Esophagus muscularis mucosa (tissue), 4 donors: ENCODE measurements at regions not wholly inside any gene's neighbourhood (a gene's known extent, or its start where the extent isn't known, plus 50 kb on each side); places are given as distances from the start of the nearest gene placed in this dataset.

Source experiments
- DNase-seq: peaks from one replicate; pipeline ENCODE4 v3.0.0-alpha.2; 2017; ENCODE audit errors: extremely low spot score
- H3K27ac ChIP-seq, 4 donors: fragments of 200-600 bp; sonication (generic); replicated peaks in 1 of 4; 1 replicate in 3 of 4; 2 replicates in 1 of 4; pipeline ENCODE4 v1.5.1; 2016 to 2019; ENCODE audit warnings: mild to moderate bottlenecking in 1 of 4
- H3K27me3 ChIP-seq, 4 donors: fragments of 200-600 bp; sonication (generic); one replicate each; pipeline versions ENCODE4 v1.5.1 to v1.6.0; 2016 to 2019
- H3K36me3 ChIP-seq, 4 donors: fragments of 200-600 bp; sonication (generic); one replicate each; pipeline ENCODE4 v1.5.1; 2016 to 2019
- H3K4me1 ChIP-seq, 4 donors: fragments of 200-600 bp; sonication (generic); one replicate each; pipeline ENCODE4 v1.5.1; 2016 to 2019
- H3K4me3 ChIP-seq, 4 donors: fragments of 200-600 bp; sonication (generic); 1 replicate in 2 of 4; 2 replicates in 2 of 4; pipeline ENCODE4 v1.5.1; 2016 to 2019; ENCODE audit warnings: mild to moderate bottlenecking in 4 of 4, moderate library complexity in 1 of 4
- H3K9me3 ChIP-seq, 4 donors: fragments of 200-600 bp; sonication (generic); 1 replicate in 3 of 4; 2 replicates in 1 of 4; pipeline ENCODE4 v1.5.1; 2016 to 2019
- EP300 ChIP-seq: sonication (generic); formaldehyde crosslinking; IDR thresholded peaks from one replicate; pipeline ENCODE4 v1.6.1; 2017; ENCODE audit warnings: antibody characterized with exemption
- POLR2A ChIP-seq: fragments of 450-650 bp; IDR thresholded peaks from one replicate; pipeline ENCODE4 v1.6.1; 2017; ENCODE audit warnings: antibody characterized with exemption, moderate library complexity, mild to moderate bottlenecking, low read depth
- POLR2AphosphoS5 ChIP-seq, 2 donors: sonication (generic); formaldehyde crosslinking; IDR thresholded peaks; one replicate each; pipeline ENCODE4 v1.6.1; 2017; ENCODE audit warnings: antibody characterized with exemption in 2 of 2
- WGBS: methylation state at CpG from one replicate; pipeline ENCODE4 v1.1.5; 2018; 5-methylcytosine and 5-hydroxymethylcytosine counted together
- intact Hi-C: fragments of 100-400 bp; cut with DNase I; formaldehyde crosslinking; loops from one replicate; pipeline ENCODE4 v1.15.1; 2023
- TF ChIP-seq, protein P1 (sequence below), 3 experiments: fragments of 200-600 bp in 2 of 3; fragments of 450-650 bp in 1 of 3; sonication (generic) in 2 of 3; IDR thresholded peaks; one replicate each; pipeline ENCODE4 v1.5.1; 2017 to 2019; ENCODE audit warnings: antibody characterized with exemption in 3 of 3, mild to moderate bottlenecking in 2 of 3, moderate library complexity in 1 of 3

- WGBS = 95% methylated on average over 2 of the region's 2 CpGs
- intact Hi-C loops = no loop called here
- Histone ChIP-seq H3K4me3 (no peak overlapping the region), H3K27ac (no peak overlapping the region), H3K9me3 (no peaks in the 10 kb centered on the region), H3K36me3 (no peaks in the 10 kb centered on the region), H3K27me3 (no peaks in the 10 kb centered on the region), H3K4me1 (peaks cover 0 to 7% (median 1%) of the 10 kb centered on the region in 4 donors)
- DNase-seq = no peak
- TF ChIP-seq POLR2AphosphoS5 (IDR thresholded peaks at IDR 0.05) (no peak), POLR2A (no peak), EP300 (no peak)
- TF ChIP-seq, protein P1, sequence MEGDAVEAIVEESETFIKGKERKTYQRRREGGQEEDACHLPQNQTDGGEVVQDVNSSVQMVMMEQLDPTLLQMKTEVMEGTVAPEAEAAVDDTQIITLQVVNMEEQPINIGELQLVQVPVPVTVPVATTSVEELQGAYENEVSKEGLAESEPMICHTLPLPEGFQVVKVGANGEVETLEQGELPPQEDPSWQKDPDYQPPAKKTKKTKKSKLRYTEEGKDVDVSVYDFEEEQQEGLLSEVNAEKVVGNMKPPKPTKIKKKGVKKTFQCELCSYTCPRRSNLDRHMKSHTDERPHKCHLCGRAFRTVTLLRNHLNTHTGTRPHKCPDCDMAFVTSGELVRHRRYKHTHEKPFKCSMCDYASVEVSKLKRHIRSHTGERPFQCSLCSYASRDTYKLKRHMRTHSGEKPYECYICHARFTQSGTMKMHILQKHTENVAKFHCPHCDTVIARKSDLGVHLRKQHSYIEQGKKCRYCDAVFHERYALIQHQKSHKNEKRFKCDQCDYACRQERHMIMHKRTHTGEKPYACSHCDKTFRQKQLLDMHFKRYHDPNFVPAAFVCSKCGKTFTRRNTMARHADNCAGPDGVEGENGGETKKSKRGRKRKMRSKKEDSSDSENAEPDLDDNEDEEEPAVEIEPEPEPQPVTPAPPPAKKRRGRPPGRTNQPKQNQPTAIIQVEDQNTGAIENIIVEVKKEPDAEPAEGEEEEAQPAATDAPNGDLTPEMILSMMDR (IDR thresholded peaks at IDR 0.05) = no peak
These were observed 196.6 kb upstream of the BCL6 start for GRCh38 chr3:187941848-187942194.

DNA sequence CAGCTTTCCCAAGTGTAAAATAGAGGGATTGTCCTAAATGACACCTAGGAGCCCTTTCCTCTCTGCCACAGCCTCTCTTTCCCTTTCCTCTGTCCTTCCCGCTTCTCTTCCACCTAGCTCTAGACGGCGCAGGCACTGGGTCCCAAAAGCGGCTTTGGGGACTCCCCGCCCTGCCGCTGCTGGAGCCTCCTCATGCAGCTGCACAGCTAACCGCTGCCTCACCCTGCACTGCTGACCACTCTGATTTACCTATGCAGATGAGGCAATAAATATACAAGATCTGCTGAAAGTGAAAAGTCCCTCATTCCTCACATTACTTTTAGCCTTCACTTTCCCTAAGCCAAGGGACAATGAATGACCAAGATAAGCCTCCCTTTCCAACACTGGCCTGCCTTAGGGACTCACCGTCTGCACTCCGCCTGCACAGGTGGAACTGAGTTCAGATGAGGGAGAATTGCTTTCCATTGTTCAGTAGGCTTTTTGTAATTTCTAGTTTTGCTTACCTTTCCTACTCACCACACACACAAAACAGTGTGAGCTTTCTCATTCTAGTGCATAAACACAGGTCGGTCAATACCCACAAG lies 197.5 kb upstream of the BCL6 start:
- peaks cover 0 to 7% (median 1%) of the 10 kb centered on the region in 4 donors for H3K4me1 ChIP-seq
- DNase-seq = no peak
- H3K27ac ChIP-seq = no peak overlapping the region
- no peak overlapping the region for H3K4me3 ChIP-seq
- H3K9me3 ChIP-seq = no peaks in the 10 kb centered on the region
- intact Hi-C loops = no loop called here
- TF ChIP-seq POLR2A = no peak
- no peak for TF ChIP-seq POLR2AphosphoS5 (IDR thresholded peaks at IDR 0.05)
- no peak for TF ChIP-seq EP300
- TF ChIP-seq, protein P1 (IDR thresholded peaks at IDR 0.05) = no peak
- WGBS = 100% methylated on average over 10 of the region's 10 CpGs
- no peaks in the 10 kb centered on the region for H3K36me3 ChIP-seq
- no peaks in the 10 kb centered on the region for H3K27me3 ChIP-seq

- Histone ChIP-seq H3K27me3 (no peaks in the 10 kb centered on the region), H3K9me3 (no peaks in the 10 kb centered on the region), H3K36me3 (no peaks in the 10 kb centered on the region), H3K4me3 (no peak overlapping the region), H3K27ac (no peak overlapping the region), H3K4me1 (peaks cover 0 to 11% (median 4%) of the 10 kb centered on the region in 4 donors)
- DNase-seq = no peak
- intact Hi-C loops = no loop called here
- 59% methylated on average over 7 of the region's 7 CpGs for WGBS
- TF ChIP-seq, protein P1 (IDR thresholded peaks at IDR 0.05) = no peak
- TF ChIP-seq EP300 = no peak
- no peak for TF ChIP-seq POLR2A
- no peak for TF ChIP-seq POLR2AphosphoS5 (IDR thresholded peaks at IDR 0.05)
These were observed 198.6 kb upstream of the BCL6 start for GRCh38 chr3:187943677-187944389.

DNA sequence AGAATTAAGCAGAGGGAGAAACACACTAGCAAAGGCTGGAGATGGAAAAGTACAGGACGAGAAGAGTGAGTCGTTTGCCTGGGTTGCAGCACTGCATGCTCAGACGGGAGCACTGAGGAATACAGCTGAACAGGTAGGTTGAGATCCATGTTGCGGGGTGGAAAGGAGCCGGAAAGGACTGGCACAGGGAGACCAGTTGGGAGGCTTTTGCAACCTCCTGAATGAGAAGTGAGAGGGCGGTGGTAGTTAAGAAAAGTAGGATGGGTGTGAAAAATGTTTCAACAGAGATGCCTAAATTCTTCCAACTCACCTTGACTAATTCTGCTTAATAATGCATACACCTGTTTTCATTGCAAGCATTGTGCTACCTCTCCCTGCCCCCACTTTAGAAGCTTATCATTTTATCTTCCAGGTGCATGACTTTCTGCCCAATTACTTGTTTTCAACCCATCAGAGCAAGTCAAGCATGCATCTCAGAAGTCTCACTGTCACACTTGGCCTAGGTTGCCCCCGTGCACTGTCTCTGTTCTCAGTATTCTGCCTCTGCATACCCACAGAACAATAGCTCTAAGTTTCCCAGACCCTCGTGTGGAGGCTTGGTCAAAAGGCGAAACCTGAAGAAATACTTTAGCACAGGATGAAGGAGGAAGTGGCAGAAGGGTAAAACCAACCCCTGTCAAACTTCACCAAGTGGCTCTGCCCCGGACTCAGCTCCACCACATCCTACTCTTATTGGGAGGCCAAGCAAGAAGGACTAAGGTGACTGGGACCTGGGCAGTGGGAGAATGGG lies 199.3 kb upstream of the BCL6 start:
- Histone ChIP-seq H3K27me3 (no peaks in the 10 kb centered on the region), H3K9me3 (no peaks in the 10 kb centered on the region), H3K27ac (no peak overlapping the region), H3K4me3 (no peak overlapping the region), H3K4me1 (peaks cover 0 to 11% (median 6%) of the 10 kb centered on the region in 4 donors), H3K36me3 (no peaks in the 10 kb centered on the region)
- DNase-seq = no peak
- intact Hi-C loops = no loop called here
- 89% methylated on average over 10 of the region's 10 CpGs for WGBS
- TF ChIP-seq, protein P1 (IDR thresholded peaks at IDR 0.05) = no peak
- TF ChIP-seq POLR2A (no peak), EP300 (no peak), POLR2AphosphoS5 (IDR thresholded peaks at IDR 0.05) (no peak)
